ENCODE measurements at regions not wholly inside any gene's neighbourhood (a gene's known extent, or its start where the extent isn't known, plus 50 kb on each side); places are given as distances from the start of the nearest gene placed in this dataset.

GRCh38 chr10:45058580-45058979, 57.9 kb downstream of the ZNF22 start:
- TF ChIP-seq FOXP2 (optimal IDR thresholded peaks at IDR 0.05; ENCODE audit: borderline replicate concordance, extremely low read depth, extremely low read length, insufficient read depth) (no peak), REST (IDR thresholded peaks at IDR 0.05; ENCODE audit: insufficient read depth in 1 of 2, low read depth in 2 of 2, low read length in 2 of 2) (no peak), TAF1 (IDR thresholded peaks at IDR 0.05; ENCODE audit: borderline replicate concordance, insufficient read depth, low read length) (no peak), POLR2AphosphoS5 (IDR thresholded peaks at IDR 0.05; ENCODE audit: low read depth, low read length) (no peak), SIN3A (IDR thresholded peaks at IDR 0.05; ENCODE audit: borderline replicate concordance, insufficient read depth, low read length) (no peak)

GRCh38 chr10:45058992-45059561, 58.4 kb downstream of the ZNF22 start:
- TF ChIP-seq TAF1 (IDR thresholded peaks at IDR 0.05; ENCODE audit: borderline replicate concordance, insufficient read depth, low read length) (no peak), REST (IDR thresholded peaks at IDR 0.05; ENCODE audit: insufficient read depth in 1 of 2, low read depth in 2 of 2, low read length in 2 of 2) (no peak), SIN3A (IDR thresholded peaks at IDR 0.05; ENCODE audit: borderline replicate concordance, insufficient read depth, low read length) (no peak), FOXP2 (optimal IDR thresholded peaks at IDR 0.05; ENCODE audit: borderline replicate concordance, extremely low read depth, extremely low read length, insufficient read depth) (no peak), POLR2AphosphoS5 (IDR thresholded peaks at IDR 0.05; ENCODE audit: low read depth, low read length) (no peak)

- TF ChIP-seq SIN3A (IDR thresholded peaks at IDR 0.05; ENCODE audit: borderline replicate concordance, insufficient read depth, low read length), result no peak
Observed at GRCh38 chr10:45059632-45060031, 58.9 kb downstream of the ZNF22 start.

GRCh38 chr10:45061982-45062381, 61.3 kb downstream of the ZNF22 start:
- TF ChIP-seq REST (IDR thresholded peaks at IDR 0.05; ENCODE audit: insufficient read depth in 1 of 2, low read depth in 2 of 2, low read length in 2 of 2) (no peak), FOXP2 (optimal IDR thresholded peaks at IDR 0.05; ENCODE audit: borderline replicate concordance, extremely low read depth, extremely low read length, insufficient read depth) (no peak), POLR2AphosphoS5 (IDR thresholded peaks at IDR 0.05; ENCODE audit: low read depth, low read length) (no peak), SIN3A (IDR thresholded peaks at IDR 0.05; ENCODE audit: borderline replicate concordance, insufficient read depth, low read length) (no peak), TAF1 (IDR thresholded peaks at IDR 0.05; ENCODE audit: borderline replicate concordance, insufficient read depth, low read length) (no peak)

GRCh38 chr10:45063591-45064231, 63.0 kb downstream of the ZNF22 start:
- no peak for TF ChIP-seq SIN3A (IDR thresholded peaks at IDR 0.05; ENCODE audit: borderline replicate concordance, insufficient read depth, low read length)
- no peak for TF ChIP-seq FOXP2 (optimal IDR thresholded peaks at IDR 0.05; ENCODE audit: borderline replicate concordance, extremely low read depth, extremely low read length, insufficient read depth)
- TF ChIP-seq REST (IDR thresholded peaks at IDR 0.05; ENCODE audit: insufficient read depth in 1 of 2, low read depth in 2 of 2, low read length in 2 of 2), result no peak
- no peak for TF ChIP-seq POLR2AphosphoS5 (IDR thresholded peaks at IDR 0.05; ENCODE audit: low read depth, low read length)
- no peak for TF ChIP-seq TAF1 (IDR thresholded peaks at IDR 0.05; ENCODE audit: borderline replicate concordance, insufficient read depth, low read length)
